COLO668 (cell line): ENCODE measurements at regions not wholly inside any gene's neighbourhood (a gene's known extent, or its start where the extent isn't known, plus 50 kb on each side); places are given as distances from the start of the nearest gene placed in this dataset.

Experiments
- DNase-seq: peaks from one replicate; lab custom pipeline; 2025; ENCODE audit not compliant: unreplicated experiment; lab: John Stamatoyannopoulos, UW

DNA sequence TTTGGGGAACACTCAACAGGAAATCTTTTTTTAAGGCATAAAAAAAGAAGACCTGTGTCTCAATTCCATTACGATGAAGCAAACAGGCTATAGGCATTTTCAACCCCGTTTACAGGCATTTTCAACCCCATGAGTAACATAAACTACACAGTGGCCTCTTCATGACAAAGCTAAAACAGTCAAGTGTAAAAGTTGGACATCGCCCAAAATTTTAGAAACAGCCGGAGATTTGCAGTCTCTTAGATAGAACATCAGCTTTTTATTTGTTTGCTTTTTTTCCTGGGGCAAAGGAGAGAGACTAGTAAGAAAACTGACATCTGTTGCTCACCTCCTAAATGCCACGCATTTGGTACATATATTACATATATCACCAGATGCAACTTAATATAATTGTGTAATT is 173.7 kb downstream of the CMPK2 start:
- DNase-seq: no peak

DNA sequence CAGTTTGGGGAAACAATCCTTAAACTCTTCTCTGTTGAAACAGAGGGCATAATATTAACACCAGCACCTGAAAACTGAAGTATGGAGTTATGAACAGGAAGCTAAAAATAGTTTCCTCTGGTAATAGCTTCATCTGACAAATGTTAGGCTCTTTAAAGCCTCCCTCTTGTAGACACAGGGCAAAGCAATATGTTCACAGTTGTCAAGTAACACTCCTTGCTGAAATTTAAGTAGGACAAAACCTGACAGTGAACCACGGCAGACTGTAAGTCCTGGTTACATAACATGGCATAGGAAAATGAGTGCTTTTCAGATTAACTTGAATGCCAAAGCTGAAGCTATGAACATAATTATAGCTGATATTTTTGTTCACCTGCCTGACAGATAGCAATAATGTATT is 172.9 kb downstream of the CMPK2 start:
- no peak for DNase-seq

DNA sequence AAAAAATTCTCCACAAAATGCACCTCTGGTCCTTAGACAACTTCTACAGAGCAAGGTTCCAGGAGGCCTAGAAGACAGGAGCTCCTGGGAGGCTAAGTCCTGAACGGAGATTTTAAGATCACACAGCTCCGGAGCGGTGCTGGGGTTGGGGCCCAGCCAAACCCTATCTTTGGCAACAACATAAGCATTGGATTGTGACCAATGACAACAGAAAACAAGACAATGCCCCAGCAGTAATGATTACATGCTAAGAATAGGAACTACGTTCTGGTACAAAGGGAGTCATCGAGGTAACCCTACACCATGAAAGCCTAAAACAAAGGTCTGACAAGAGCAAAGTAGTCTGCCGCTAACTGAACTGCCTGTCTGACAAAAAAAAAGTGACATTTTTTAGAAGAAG is 171.2 kb downstream of the CMPK2 start:
- DNase-seq: no peak

DNA sequence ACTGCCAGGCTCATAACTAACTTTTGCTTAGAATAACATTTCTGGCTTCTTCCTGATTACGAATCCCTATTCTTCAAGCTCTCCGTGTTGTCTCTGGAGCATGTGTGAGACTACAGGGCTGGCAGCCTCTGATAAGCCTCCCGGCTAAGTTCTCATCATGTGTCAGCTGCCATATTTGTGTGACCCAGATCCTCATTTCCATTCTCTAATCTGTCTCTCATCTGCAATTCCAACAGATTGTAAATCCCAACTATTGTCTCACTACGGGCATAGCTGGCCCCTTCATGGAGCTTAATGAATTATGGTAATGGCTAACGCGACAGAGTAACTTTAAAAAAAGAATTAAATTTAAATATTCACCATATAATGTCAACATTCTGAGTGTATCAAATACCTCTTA is 165.4 kb downstream of the CMPK2 start:
- DNase-seq: no peak

DNA sequence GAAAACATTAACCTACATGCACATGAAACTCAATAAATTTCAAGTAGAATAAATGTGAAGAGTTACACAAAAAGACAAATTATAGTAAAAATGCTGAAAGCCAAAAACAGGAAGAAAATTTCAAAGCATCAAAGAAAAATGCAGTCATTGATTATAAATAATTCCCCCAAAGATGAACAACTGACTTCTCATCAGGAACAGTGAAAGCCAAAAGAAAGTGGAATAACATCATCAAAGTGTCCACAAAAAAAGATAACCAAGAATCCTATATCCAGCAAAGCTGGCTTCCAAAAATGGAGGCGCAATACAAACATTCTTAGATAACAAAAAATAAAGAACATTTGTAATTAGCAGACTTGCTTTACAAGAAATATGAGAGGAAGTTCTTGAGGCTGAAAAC is 161.6 kb downstream of the CMPK2 start:
- no peak for DNase-seq

DNA sequence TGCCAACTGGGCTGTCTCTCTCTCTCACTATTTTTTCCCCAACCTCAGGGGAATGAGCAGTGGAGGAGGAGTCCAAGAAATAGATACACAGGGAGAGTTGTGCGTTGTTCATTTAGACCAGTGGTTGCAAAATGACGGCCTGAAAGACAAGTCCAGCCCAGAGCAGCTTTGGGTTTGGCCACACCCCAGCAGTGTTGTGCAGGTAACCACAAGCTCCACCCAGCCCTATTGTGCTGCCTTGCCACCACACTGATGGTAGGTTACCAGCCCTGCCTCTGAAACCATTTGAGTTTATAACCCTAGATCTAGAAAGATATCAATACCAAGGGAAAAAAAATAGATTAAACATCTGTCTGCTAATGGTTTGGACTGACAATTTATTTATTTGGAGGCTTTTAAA is 144.3 kb downstream of the CMPK2 start:
- no peak for DNase-seq

DNA sequence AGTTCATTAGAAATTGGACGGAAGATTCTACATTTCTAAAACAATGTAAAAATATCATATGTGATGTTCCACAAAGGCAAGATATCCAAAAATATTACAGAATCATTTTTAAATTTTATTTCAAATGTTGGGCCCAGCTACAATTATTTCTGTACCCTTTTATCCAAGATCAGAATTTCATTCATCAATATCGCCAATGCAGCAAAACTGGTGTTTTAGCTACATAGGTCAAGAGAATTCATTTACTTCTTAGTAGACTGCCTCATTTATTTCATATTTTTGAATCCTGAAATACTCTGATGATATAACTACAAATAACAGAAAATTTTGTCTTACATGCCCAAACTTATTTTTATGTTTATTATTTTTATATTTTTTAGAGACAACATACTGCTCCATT is 143.1 kb downstream of the CMPK2 start:
- DNase-seq: no peak

DNA sequence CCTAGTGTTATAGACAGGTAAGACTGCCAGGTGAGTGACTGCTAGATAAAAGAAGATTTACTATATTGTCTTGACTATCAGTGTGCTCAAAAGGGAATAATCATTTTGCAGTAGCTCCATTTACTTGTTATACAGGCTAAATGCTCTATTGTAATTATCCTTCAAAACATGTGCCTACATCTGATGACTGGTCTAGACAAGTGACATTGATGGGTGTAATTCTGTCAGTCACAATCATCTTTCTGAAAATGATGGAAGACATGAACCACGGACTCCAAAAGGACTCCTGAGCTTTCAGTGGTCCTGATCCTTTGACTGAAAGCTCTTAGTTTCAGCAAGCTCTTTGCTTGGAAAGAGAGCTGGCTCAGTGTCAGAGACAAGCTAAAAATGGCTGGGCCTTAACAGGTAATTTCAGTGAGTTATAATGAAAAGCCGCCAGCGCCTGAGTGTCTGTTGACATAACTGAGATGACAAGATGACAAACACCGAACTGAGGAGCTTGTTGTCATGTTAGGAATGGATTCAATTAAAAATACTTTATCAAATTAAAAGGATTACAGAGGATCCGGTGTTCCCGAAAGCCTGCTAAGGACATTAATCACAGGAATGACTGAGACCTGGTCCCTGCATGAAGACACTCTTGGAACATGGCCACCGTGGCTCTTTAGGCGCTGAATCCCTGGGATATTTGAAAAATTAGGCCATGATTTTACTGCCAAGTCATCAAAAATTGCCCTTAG is 141.7 kb downstream of the CMPK2 start:
- no peak for DNase-seq

DNA sequence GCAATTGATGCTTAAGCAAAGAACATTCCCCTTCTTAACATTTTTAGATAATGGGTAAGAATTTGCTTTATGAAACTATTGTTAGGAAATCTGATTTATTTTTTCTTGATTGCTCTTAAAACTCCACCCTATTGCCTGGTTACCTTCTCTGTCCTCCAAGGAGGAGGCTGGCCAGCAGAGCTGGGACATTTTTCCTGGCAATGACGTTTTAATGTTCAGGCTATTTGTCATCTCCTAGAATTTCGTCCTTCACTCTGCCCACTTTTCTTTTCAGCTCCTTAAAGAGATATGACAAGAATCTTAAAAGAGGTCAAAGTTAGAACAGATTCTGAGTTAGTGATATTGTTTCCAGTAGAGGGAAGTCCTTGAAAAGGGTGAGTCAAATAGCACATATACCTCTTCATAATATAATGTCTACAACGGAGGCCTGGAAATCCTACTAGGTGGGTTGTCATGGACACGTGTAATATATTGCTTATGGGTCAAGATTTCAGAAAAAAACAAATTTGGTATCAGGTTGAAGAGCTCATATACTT is 141.0 kb downstream of the CMPK2 start:
- no peak for DNase-seq

DNA sequence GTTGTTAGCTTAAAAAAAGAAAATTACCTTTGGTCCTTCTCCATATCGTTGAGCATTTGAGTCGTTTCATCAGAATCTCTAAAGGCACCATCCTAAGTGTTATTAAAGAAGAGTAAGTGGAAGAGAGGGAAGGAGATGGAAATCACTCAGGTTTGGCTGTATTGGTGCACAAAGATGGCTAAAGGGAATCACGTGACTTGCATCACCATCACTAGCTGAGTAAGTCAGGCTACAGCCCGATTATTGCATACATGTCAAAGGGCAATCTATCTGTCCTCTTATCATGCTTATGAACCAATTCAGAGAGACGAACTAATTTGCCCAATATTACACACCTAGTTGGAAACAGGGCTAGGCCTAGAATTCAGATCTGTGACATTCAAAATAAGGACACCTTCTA is 137.6 kb downstream of the CMPK2 start:
- no peak for DNase-seq

DNA sequence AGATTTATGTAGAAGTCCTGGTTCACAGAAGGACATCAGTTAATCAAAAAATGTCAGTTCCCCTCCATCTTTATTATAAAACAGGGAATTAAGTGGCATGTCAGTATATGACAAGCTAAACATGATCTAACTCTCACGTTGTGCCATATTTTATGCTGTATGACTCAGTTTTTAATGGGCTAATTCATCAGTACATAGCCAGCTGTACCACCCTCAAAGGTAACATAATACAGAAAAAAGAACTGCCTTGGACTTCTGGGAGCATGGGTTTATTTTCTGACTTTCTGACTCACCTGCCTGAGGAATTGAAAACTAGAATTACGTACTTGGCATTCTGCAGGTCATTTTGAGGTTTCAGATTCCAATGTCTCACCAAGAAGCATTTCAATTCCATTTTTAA is 135.7 kb downstream of the CMPK2 start:
- DNase-seq: no peak

DNA sequence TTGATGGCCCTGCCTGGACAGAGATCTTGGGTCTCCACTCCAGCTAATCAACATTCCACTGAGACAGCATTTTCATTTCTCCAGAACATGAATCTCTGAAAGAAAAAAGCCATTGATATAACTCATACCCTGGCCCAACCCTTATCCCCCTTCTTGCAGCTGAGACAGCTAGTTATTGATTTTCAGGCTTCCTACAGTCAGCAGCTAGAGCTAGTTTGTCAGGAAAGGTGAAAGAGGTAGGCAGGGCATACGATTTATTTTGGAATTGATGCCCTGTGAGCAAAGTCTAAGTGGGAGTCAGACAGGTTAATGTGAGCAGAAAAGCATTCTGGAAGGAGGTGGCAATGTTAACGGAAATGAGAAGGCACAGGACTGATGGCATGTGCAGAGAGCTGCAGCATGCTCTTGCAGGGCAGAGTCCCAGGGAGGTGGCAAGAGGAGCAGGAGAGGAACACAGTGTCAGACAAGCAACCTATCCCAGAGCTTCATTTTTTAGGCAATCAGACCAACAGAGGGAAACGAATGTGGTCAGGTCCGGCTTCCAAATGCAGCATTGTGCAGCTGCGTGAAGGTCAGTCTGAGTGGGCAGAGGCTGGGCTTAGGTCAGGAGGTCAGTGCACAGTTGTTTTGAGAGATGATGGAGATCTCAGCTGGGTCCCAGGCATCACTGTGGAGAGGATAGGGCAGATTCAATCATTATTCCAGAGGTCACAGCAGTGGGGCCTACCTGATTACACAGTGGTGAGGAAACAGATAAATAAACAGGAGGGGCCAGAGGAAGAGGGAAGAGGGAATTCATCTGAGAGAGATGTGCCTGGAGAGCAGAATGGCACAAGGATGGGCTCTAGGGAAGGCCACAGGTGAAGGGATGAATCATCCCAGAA is 134.8 kb downstream of the CMPK2 start:
- DNase-seq: no peak

DNA sequence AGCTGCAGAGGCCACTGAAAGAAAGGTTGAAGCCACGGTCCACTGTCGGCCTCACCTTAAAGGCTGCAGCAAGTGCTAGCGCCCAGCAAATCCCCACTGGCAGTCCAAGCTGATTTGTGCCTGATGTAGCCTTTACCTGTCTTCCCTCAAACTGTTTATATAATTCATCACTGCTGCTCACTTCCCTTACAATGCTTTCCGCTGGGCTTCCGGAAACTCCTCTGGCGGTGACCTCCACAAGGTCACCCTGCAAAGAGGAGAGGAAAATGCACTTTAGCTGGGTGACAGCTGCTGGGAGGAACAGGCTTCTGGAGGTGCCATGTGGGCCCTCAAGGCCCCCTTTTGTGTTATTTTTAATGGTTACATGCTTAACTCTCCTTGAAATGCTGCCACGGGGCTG is 126.2 kb downstream of the CMPK2 start:
- DNase-seq: no peak

DNA sequence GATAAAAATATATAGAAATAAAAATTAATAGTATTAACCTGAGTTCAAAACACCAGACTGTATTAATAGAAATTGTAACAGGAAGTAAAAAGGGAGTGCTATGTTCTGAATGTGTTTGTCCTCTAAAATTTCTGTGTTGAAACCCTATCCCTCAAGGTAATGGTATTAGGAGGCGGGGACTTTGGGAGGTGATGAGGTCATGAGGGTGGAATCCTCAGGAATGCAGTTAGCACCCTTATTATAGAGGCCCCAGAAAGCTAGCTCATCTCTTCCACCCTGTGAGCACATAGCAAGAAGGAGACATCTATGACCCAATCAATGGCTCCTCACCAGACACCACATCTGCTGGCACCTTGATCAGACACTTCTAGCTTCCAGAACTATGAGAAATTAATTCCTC is 124.5 kb downstream of the CMPK2 start:
- DNase-seq: no peak

DNA sequence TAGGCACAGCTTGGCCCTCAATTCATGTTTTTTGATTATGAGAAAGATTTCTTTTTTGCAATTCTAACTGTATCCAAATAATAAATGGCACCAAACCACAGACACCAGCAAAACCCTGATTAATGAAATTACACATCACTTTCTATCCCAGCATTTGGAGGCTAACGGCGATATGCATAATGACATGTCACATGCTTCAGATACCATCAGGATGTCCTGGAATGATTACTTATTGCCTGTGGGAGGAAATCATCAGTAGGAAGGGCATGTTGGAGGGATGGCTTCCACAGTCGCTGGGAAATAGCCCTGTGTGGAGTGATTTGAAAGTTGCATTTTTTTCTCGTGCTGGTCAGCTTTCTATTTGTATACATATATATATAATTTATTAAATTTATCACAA is 121.7 kb downstream of the CMPK2 start:
- DNase-seq: no peak

DNA sequence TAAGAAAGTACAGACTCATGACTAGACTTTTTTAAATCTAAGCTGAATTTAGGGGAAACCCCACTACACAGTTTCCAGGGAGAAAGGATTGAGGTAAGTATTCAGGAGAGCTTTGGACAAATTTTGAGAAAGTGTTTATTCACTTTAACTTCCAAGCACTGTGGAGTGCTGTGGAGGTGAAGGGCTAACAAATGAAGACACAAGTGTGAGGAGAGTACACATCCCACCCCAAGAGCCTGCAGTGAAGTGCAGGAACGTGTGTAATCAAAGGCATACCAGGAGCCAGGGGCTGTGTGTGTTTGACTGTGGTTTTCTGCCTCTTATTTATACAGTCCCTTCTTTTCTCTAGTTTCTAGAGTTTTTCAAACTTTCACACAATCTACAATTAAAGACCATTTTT is 118.3 kb downstream of the CMPK2 start:
- no peak for DNase-seq

DNA sequence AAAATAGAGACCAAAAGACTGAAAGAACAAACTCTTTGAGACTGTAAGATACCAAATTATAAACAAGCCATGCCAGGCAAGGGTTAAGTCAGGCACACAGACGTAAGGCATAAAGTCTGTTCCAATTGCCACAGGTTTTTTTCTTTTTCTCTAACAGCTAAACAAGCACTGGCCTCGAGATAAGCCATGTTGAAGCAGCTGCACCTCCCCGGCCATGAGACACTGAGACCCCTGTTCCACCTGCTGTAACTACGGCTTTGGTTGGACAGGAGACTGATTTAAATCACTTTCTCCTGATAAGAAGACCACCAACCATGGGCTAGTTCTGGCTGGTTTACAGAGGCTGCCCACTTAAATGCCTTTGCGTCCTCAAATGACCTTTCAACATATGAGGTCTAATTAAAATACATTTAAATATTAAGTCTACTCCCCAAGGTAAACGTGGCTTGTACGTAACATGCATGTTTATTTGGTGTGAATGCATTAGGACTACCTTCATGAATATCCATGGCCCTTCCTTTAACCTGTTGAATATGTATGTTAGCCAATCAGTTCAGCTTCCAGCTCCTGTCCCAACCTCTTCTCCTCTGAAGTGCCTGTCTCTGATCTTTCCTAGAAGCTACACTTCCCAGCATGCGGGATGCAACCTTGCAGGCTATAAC is 117.2 kb downstream of the CMPK2 start:
- no peak for DNase-seq

DNA sequence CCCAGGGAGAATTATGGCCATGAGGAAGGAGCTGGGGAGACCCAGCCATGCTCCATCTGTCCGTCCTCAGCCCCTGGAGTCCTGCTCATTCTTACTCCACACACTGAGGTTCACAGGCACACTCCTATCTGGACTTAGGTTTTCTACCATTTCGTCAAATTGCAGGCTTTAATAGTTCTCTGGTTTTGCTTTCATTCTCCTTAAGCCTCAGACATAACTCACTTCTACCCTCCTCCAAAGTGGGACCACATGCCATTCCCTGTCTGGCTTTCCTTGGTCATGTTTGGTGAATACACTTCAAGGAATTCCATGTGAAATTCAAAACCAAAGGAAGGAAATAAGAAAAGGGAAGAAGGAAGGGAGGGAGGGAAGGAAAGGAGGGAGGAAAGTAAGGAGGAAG is 115.7 kb downstream of the CMPK2 start:
- no peak for DNase-seq

DNA sequence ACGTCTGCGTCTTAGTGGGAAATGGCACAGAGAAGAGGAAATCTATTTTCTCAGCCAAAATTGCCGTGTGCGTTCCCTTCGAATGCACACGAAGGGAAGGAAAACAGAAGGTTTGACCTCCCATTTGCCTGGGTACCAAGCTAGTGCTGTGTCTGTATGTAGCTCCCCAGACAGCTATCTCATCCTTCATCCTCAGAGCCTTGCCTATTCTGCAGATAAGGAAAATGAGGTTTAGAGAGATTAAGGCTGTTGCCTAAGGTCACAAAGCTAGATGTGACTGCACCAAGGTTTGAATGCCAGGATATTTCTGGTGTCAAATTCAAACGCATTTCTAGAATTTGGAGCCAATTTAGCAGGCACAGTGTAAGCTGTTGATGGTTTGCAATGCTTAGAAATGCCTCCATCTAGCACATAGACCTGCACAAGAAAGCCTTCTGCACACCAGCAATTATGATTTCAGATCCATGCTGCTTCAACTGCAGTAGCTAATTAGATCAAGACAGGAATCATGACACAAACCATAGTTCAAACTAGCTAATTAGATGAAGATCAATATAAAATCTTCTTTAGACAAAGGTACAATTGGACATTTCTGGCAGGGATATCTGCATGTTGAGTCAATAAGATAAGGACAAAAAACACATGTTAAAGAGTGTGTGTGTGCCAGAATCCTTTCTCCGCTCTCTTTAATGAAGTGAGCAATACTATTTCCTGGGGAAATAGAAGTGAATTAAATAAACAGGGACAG is 115.1 kb downstream of the CMPK2 start:
- no peak for DNase-seq

DNA sequence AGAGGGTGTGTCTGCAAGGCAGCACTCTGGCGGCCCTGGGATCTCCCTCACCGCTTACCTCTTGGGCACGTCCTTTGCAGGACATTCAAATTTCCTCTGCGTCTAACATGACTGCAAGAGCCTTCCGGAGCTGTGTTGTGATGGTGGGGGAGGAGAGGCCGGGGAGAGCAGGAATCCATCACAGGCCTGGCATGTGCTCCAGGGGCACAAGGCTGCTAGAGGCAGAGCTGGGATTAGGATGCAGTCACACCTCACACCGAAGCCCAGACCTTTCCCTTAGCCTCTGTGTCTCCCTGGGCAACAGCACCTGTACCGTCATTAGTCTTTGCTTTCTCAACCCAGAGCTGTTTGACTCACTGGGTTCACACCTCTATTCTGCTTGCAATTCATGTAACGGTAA is 111.3 kb downstream of the CMPK2 start:
- no peak for DNase-seq

DNA sequence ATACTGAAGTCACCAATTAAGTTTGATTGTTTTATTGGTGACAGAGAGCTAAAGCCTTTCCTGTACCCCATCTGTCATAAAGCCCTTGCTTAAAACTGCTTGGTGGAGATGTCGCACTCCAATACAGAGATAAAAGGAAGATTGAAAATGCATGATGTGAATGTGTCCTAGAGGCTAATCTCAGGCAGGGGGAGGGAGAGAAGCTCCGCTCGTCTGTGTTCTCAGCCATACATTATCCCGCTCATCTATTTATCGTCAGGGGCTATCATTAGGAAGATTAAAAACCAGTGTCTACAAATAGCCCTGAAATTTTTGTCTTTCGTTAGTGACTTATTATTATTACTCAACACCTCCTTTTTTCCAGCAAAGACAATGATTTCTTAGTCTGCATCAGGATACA is 110.3 kb downstream of the CMPK2 start:
- DNase-seq: no peak
